ENCODE measurements at regions not wholly inside any gene's neighbourhood (a gene's known extent, or its start where the extent isn't known, plus 50 kb on each side); places are given as distances from the start of the nearest gene placed in this dataset.
"Not testable (repeated sequence)": the region's sequence is repeated elsewhere in the genome, so short reads cannot be mapped to it uniquely, and the experiment has no call there.

- H3K27me3 ChIP-seq (ENCODE audit: low read depth) = no peaks in the 10 kb centered on the region
- no peaks in the 10 kb centered on the region for H3K4me1 ChIP-seq
- TF ChIP-seq CTCF (IDR thresholded peaks at IDR 0.05; ENCODE audit: borderline replicate concordance) = no peak
- intact Hi-C loops (cut with micrococcal nuclease) = no loop called here
- no peaks in the 10 kb centered on the region for H3K9me3 ChIP-seq (replicated peaks)
- no peak overlapping the region for H3K4me3 ChIP-seq
- H3K27ac ChIP-seq (replicated peaks) = no peak overlapping the region
- H3K36me3 ChIP-seq = no peaks in the 10 kb centered on the region
- no peak for DNase-seq
These were observed 64.2 kb downstream of the ASCL1 start for GRCh38 chr12:103021538-103022218.

- intact Hi-C loops (cut with micrococcal nuclease) = no loop called here
- H3K36me3 ChIP-seq = no peaks in the 10 kb centered on the region
- no peak overlapping the region for H3K27ac ChIP-seq (replicated peaks)
- H3K4me3 ChIP-seq = no peak overlapping the region
- TF ChIP-seq CTCF (IDR thresholded peaks at IDR 0.05; ENCODE audit: borderline replicate concordance) = no peak
- no peaks in the 10 kb centered on the region for H3K9me3 ChIP-seq (replicated peaks)
- no peak for DNase-seq
- no peaks in the 10 kb centered on the region for H3K4me1 ChIP-seq
- H3K27me3 ChIP-seq (ENCODE audit: low read depth) = no peaks in the 10 kb centered on the region
These were observed 67.2 kb downstream of the ASCL1 start for GRCh38 chr12:103024650-103025049.

GRCh38 chr12:103026643-103027042, 69.2 kb downstream of the ASCL1 start:
- H3K4me3 ChIP-seq; H3K27me3 ChIP-seq (ENCODE audit: low read depth); H3K4me1 ChIP-seq; H3K36me3 ChIP-seq; H3K9me3 ChIP-seq (replicated peaks); H3K27ac ChIP-seq (replicated peaks); DNase-seq; intact Hi-C loops (cut with micrococcal nuclease): not testable (repeated sequence)

GRCh38 chr12:103028881-103029639, 71.6 kb downstream of the ASCL1 start:
- Histone ChIP-seq H3K4me1 (no peaks in the 10 kb centered on the region), H3K9me3 (replicated peaks) (no peaks in the 10 kb centered on the region), H3K27me3 (ENCODE audit: low read depth) (no peaks in the 10 kb centered on the region), H3K27ac (replicated peaks) (no peak overlapping the region), H3K36me3 (no peaks in the 10 kb centered on the region), H3K4me3 (no peak overlapping the region)
- TF ChIP-seq CTCF (IDR thresholded peaks at IDR 0.05; ENCODE audit: borderline replicate concordance) = no peak
- intact Hi-C loops (cut with micrococcal nuclease) = no loop called here
- DNase-seq = no peak

GRCh38 chr12:103036581-103037214, 79.2 kb downstream of the ASCL1 start:
- no peak for DNase-seq
- Histone ChIP-seq H3K4me1 (no peaks in the 10 kb centered on the region), H3K36me3 (no peaks in the 10 kb centered on the region), H3K9me3 (replicated peaks) (peaks cover 13% of the 10 kb centered on the region), H3K27me3 (ENCODE audit: low read depth) (no peaks in the 10 kb centered on the region), H3K4me3 (no peak overlapping the region), H3K27ac (replicated peaks) (no peak overlapping the region)
- intact Hi-C loops (cut with micrococcal nuclease) = no loop called here
- no peak for TF ChIP-seq CTCF (IDR thresholded peaks at IDR 0.05; ENCODE audit: borderline replicate concordance)
